Lung (tissue), 11 donors: ENCODE measurements at regions not wholly inside any gene's neighbourhood (a gene's known extent, or its start where the extent isn't known, plus 50 kb on each side); places are given as distances from the start of the nearest gene placed in this dataset.

Experiments used
- ATAC-seq: fragments of 200-7000 bp; cut with Tn5 transposase; one replicate; pipeline ENCODE4 v1.9.1; 2020; ENCODE audit warnings: moderate number of reproducible peaks; ENCODE audit not compliant: insufficient read depth, low FRiP score
- DNase-seq, 3 donors: peaks; one replicate each; pipeline ENCODE4 v3.0.0-alpha.2; 2013 to 2017
- H3K27ac ChIP-seq, 2 donors: one replicate each; pipeline ENCODE4 v1.5.1; 2013; ENCODE audit warnings: mild to moderate bottlenecking in 2 of 2, moderate library complexity in 2 of 2, control low read depth in 1 of 2, inconsistent platforms in 1 of 2, low read depth in 1 of 2, low read length in 1 of 2
- H3K27me3 ChIP-seq, 3 donors: one replicate each; pipeline ENCODE4 v1.5.1; 2013; ENCODE audit warnings: low read length in 2 of 3; ENCODE audit not compliant: control insufficient read depth in 3 of 3, insufficient read depth in 3 of 3
- H3K36me3 ChIP-seq, 4 donors: one replicate each; pipeline ENCODE4 v1.5.1; 2013; ENCODE audit warnings: low read length in 4 of 4, mild to moderate bottlenecking in 1 of 4, moderate library complexity in 1 of 4; ENCODE audit not compliant: control insufficient read depth in 4 of 4, insufficient read depth in 4 of 4
- H3K4me1 ChIP-seq, 5 donors: one replicate each; pipeline ENCODE4 v1.5.1; 2013; ENCODE audit warnings: low read length in 5 of 5, mild to moderate bottlenecking in 2 of 5, moderate library complexity in 1 of 5; ENCODE audit not compliant: control insufficient read depth in 5 of 5, insufficient read depth in 5 of 5
- H3K4me3 ChIP-seq: one replicate; pipeline ENCODE4 v1.5.1; 2013; ENCODE audit warnings: mild to moderate bottlenecking, control low read depth, moderate library complexity
- H3K9ac ChIP-seq, 2 donors: one replicate each; pipeline ENCODE4 v1.5.1; 2013; ENCODE audit warnings: low read length in 2 of 2, control low read depth in 1 of 2; ENCODE audit not compliant: insufficient read depth in 1 of 2
- H3K9me3 ChIP-seq, 4 donors: one replicate each; pipeline ENCODE4 v1.5.1; 2013; ENCODE audit warnings: low read length in 3 of 4, mild to moderate bottlenecking in 1 of 4, moderate library complexity in 1 of 4; ENCODE audit not compliant: control insufficient read depth in 4 of 4, insufficient read depth in 3 of 4
- CTCF ChIP-seq: IDR thresholded peaks from 2 replicates; pipeline ENCODE4 v1.5.1; 2012; ENCODE audit warnings: mild to moderate bottlenecking; ENCODE audit errors: control extremely low read depth, extremely low read depth
- WGBS, 2 donors: extraction: QIAGEN DNeasy Blood & Tissue Kit; methylation state at CpG; one replicate each; pipeline ENCODE4 v1.1.7; 2013; 5-methylcytosine and 5-hydroxymethylcytosine counted together
- donor health status: control.
- donor health status: control.
- donor health status: Bipolar disorder and iron deficiency.
- donor health status: healthy.
- donor health status: DM: yes; HTN: yes; CAD: no.

DNA sequence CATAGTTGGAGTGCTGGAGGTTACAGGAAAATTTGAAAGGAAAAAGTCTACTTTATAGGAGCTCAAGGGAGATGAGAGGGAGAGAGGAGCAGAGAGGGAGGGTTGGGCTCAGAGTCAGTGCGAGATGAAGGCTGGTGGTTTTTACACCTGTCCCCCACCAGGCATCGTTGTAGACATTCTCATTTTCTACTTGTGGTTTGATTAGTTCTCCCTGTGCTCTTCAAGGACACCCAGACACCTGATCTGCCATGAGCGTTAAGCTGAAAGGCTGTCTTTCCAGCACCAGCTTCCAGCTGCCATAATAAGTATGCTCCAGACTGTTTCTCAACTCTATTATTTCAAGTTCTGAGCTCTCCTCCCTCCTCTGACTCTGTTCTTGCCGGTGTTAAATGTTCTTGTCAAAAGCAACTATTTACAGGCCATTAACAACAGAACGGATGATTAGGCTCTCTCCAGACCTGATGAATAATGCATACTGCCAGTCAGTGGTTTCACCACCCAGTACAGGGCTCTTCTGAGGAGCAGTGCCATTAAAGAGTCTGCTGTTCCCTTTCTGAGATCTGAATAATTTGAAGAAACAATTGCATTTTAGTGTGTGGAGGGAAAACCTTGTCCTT, 514.6 kb upstream of the MCTP2 start:
- no peak for TF ChIP-seq CTCF
- H3K4me1 ChIP-seq: no peaks in the 10 kb centered on the region
- peaks cover 0 to 4% (median 0%) of the 10 kb centered on the region in 4 donors for H3K9me3 ChIP-seq
- H3K36me3 ChIP-seq: no peaks in the 10 kb centered on the region
- 63 to 72% methylated on average over 5 of the region's 5 CpGs for WGBS, 2 donors
- no peak overlapping the region for H3K4me3 ChIP-seq
- H3K27me3 ChIP-seq: no peaks in the 10 kb centered on the region
- H3K9ac ChIP-seq: no peak overlapping the region
- H3K27ac ChIP-seq: no peak overlapping the region
- no peak for ATAC-seq
- DNase-seq: no peak

DNA sequence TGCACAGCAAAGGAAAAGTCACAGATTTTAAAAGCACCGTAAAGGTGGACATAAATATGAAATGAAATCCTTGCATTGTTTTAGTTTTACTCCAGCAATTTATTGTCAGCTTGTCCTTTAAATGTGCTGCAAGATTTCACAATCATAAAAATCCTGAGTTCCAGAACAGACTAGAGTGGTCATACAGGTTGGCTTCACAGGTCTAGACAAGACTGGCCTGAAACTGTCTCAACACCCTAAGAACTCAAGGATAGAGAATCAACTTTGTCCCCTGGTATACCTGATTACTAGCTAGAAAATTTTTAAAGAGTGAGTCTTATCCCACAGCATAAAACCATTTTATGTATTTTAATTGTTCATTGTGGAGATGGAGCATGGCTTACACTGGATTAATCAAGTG, 521.7 kb upstream of the MCTP2 start:
- Histone ChIP-seq H3K9ac (no peak overlapping the region), H3K4me3 (no peak overlapping the region), H3K36me3 (no peaks in the 10 kb centered on the region), H3K9me3 (no peaks in the 10 kb centered on the region), H3K4me1 (no peaks in the 10 kb centered on the region), H3K27ac (no peak overlapping the region), H3K27me3 (no peaks in the 10 kb centered on the region)
- WGBS, 2 donors: 95 to 98% methylated on average over 1 of the region's 1 CpG
- TF ChIP-seq CTCF: no peak
- ATAC-seq (no peak), DNase-seq (no peak)

DNA sequence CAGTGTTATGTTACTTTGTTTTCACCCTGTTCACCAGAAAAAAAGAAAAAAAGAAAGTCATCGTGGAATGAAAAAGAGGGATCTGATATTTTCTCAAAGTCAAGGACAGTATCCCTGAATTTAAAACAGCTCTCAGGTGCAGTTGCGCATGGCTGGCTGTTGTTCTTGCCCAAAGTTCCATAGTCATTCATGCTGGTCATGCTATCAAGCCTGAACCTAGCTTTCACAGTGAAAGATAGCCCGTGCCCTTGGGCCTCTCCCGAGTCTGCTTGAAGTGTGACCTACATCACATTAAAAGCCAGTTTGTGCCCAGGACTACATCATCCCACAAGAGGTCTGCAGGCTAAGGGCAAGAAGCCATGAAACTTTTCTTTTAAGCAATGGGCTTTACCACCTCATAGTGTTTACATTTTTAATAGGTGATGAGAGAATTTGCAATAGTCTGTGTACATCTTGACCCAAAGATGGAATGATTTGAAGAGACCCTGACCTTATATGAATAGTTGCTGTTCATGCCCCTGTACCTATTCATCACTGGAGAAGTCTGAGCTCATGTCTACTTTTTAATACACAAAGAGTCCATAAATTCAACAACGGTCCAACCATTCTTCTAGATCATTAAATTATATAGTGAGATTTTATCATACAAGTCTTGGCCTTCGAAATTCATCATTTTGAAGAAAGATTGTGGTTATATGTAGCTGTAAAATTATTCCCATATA, 522.5 kb upstream of the MCTP2 start:
- H3K4me3 ChIP-seq: no peak overlapping the region
- no peaks in the 10 kb centered on the region for H3K4me1 ChIP-seq
- TF ChIP-seq CTCF: no peak
- no peak for ATAC-seq
- no peak overlapping the region for H3K27ac ChIP-seq
- no peaks in the 10 kb centered on the region for H3K9me3 ChIP-seq
- no peaks in the 10 kb centered on the region for H3K36me3 ChIP-seq
- no peak overlapping the region for H3K9ac ChIP-seq
- DNase-seq: no peak
- WGBS, 2 donors: 75 to 86% methylated on average over 6 of the region's 6 CpGs
- H3K27me3 ChIP-seq: no peaks in the 10 kb centered on the region
